Panc1 (cell line): ENCODE measurements at regions not wholly inside any gene's neighbourhood (a gene's known extent, or its start where the extent isn't known, plus 50 kb on each side); places are given as distances from the start of the nearest gene placed in this dataset.

ENCODE experiments used
- CTCF ChIP-seq: fragments of 450-650 bp; IDR thresholded peaks from 2 replicates; pipeline ENCODE4 v1.5.1; 2017; ENCODE audit warnings: mild to moderate bottlenecking
- POLR2AphosphoS5 ChIP-seq: IDR thresholded peaks from 2 replicates; pipeline ENCODE4 v1.6.1; 2012; ENCODE audit warnings: mild to moderate bottlenecking, low read depth, low read length, moderate library complexity

- no peak for TF ChIP-seq CTCF
- no peak for TF ChIP-seq POLR2AphosphoS5
These were observed 434.2 kb upstream of the PRR20A start for GRCh38 chr13:56706485-56706884.
